ENCODE measurements at regions not wholly inside any gene's neighbourhood (a gene's known extent, or its start where the extent isn't known, plus 50 kb on each side); places are given as distances from the start of the nearest gene placed in this dataset.

- TF ChIP-seq CTCF (IDR thresholded peaks at IDR 0.05) (no peak), POLR2A (IDR thresholded peaks at IDR 0.05) (no peak)
Observed at GRCh38 chr2:42864222-42864621, 71.8 kb upstream of the HAAO start.

Data from body of pancreas (tissue), 4 donors.